GM23338 (cell line): ENCODE measurements at regions not wholly inside any gene's neighbourhood (a gene's known extent, or its start where the extent isn't known, plus 50 kb on each side); places are given as distances from the start of the nearest gene placed in this dataset.

Experiments used
- ATAC-seq: fragments of 200-7000 bp; cut with Tn5 transposase; 3 replicates; pipeline ENCODE4 v1.9.1; 2020
- DNase-seq: peaks from one replicate; pipeline ENCODE4 v3.0.0-alpha.2; 2015; ENCODE audit warnings: low spot score
- H2AFZ ChIP-seq: fragments of 200-600 bp; sonication (generic); 2 replicates; pipeline ENCODE4 v1.8.0; 2016; ENCODE audit warnings: antibody characterized with exemption, mild to moderate bottlenecking, moderate library complexity
- H3F3A ChIP-seq: fragments of 200-600 bp; sonication (generic); replicated peaks from 2 replicates; pipeline ENCODE4 v1.8.0; 2017; ENCODE audit warnings: antibody characterized with exemption, mixed run types, low read depth
- H3K27ac ChIP-seq: fragments of 200-600 bp; sonication (generic); 2 replicates; pipeline ENCODE4 v1.6.1; 2016; ENCODE audit warnings: low read depth
- H3K27me3 ChIP-seq: fragments of 200-600 bp; sonication (generic); 2 replicates; pipeline ENCODE4 v1.8.0; 2016; ENCODE audit warnings: mild to moderate bottlenecking, mixed run types, moderate library complexity; ENCODE audit not compliant: insufficient read depth
- H3K36me3 ChIP-seq: fragments of 200-600 bp; sonication (generic); 2 replicates; pipeline ENCODE4 v1.8.0; 2016; ENCODE audit warnings: mild to moderate bottlenecking; ENCODE audit not compliant: insufficient read depth
- H3K4me1 ChIP-seq: fragments of 200-600 bp; sonication (generic); 2 replicates; pipeline ENCODE4 v1.8.0; 2016; ENCODE audit warnings: mild to moderate bottlenecking, moderate library complexity; ENCODE audit not compliant: insufficient read depth
- H3K4me2 ChIP-seq: fragments of 200-600 bp; sonication (generic); 2 replicates; pipeline ENCODE4 v1.7.1; 2017; ENCODE audit warnings: mixed run types
- H3K4me3 ChIP-seq: fragments of 200-600 bp; sonication (generic); 2 replicates; pipeline ENCODE4 v1.6.1; 2016; ENCODE audit warnings: mixed run types
- H3K79me2 ChIP-seq: fragments of 200-600 bp; sonication (generic); replicated peaks from 2 replicates; pipeline ENCODE4 v1.8.0; 2017; ENCODE audit warnings: mild to moderate bottlenecking; ENCODE audit not compliant: insufficient read depth
- H3K9me2 ChIP-seq: fragments of 200-600 bp; sonication (generic); 2 replicates; pipeline ENCODE4 v1.8.0; 2017; ENCODE audit not compliant: insufficient read depth
- H4K20me1 ChIP-seq: fragments of 200-600 bp; sonication (generic); replicated peaks from 2 replicates; pipeline ENCODE4 v1.8.0; 2017; ENCODE audit warnings: mild to moderate bottlenecking; ENCODE audit not compliant: insufficient read depth
- H3K27ac Mint-ChIP-seq: 2 replicates; pipeline ENCODE4 v1.8.0; 2020; ENCODE audit warnings: inconsistent platforms, mild to moderate bottlenecking, moderate library complexity, mixed read lengths
- H3K27me3 Mint-ChIP-seq: 3 replicates; pipeline ENCODE4 v1.8.0; 2022; ENCODE audit warnings: low read depth, mild to moderate bottlenecking, moderate library complexity, mixed read lengths, inconsistent platforms; ENCODE audit not compliant: insufficient read depth, poor library complexity
- H3K36me3 Mint-ChIP-seq: 3 replicates; pipeline ENCODE4 v1.8.0; 2021; ENCODE audit warnings: low read depth, mild to moderate bottlenecking, inconsistent platforms, moderate library complexity, mixed read lengths
- H3K4me1 Mint-ChIP-seq: 3 replicates; pipeline ENCODE4 v1.8.0; 2020; ENCODE audit warnings: mild to moderate bottlenecking, inconsistent platforms, mixed read lengths
- H3K4me3 Mint-ChIP-seq: 3 replicates; pipeline ENCODE4 v1.8.0; 2021; ENCODE audit warnings: moderate library complexity, mild to moderate bottlenecking, inconsistent platforms, mixed read lengths
- H3K9me3 Mint-ChIP-seq: 3 replicates; pipeline ENCODE4 v1.8.0; 2020; ENCODE audit warnings: moderate library complexity, mild to moderate bottlenecking, inconsistent platforms, mixed read lengths
- CREB1 ChIP-seq: fragments of 250-450 bp; sonication (Bioruptor Pico); IDR thresholded peaks from 2 replicates; pipeline ENCODE4 v1.5.0; 2020; ENCODE audit warnings: low read depth, mild to moderate bottlenecking, moderate library complexity
- CTCF ChIP-seq, 2 experiments: fragments of 200-600 bp in 1 of 2; sonication (generic) in 1 of 2; conservative IDR thresholded peaks; 2 replicates each; pipeline versions ENCODE4 v1.5.1 to v1.6.1; 2016 to 2017; ENCODE audit warnings: antibody characterized with exemption in 2 of 2, low read depth in 2 of 2, mild to moderate bottlenecking in 2 of 2, moderate library complexity in 1 of 2
- EZH2phosphoT487 ChIP-seq: fragments of 200-600 bp; sonication (generic); IDR thresholded peaks from one replicate; pipeline ENCODE4 v1.8.1; 2018; ENCODE audit warnings: antibody characterized with exemption; ENCODE audit not compliant: unreplicated experiment
- NANOG ChIP-seq: IDR thresholded peaks from 2 replicates; pipeline ENCODE4 v1.6.1; 2016; ENCODE audit warnings: antibody characterized with exemption, borderline replicate concordance
- POLR2AphosphoS5 ChIP-seq: IDR thresholded peaks from 2 replicates; pipeline ENCODE4 v1.6.1; 2016; ENCODE audit warnings: antibody characterized with exemption, low read depth
- REST ChIP-seq: IDR thresholded peaks from one replicate; pipeline ENCODE4 v1.6.1; 2018; ENCODE audit warnings: antibody characterized with exemption; ENCODE audit not compliant: unreplicated experiment
- ZNF462 ChIP-seq: fragments of 250-450 bp; sonication (Bioruptor Pico); IDR thresholded peaks from 2 replicates; pipeline ENCODE4 v1.5.0; 2020; ENCODE audit warnings: mild to moderate bottlenecking, moderate library complexity

GRCh38 chr1:80801695-80802094 is 999.0 kb upstream of the ADGRL2 start:
- H3K27ac ChIP-seq, result no peak overlapping the region
- no peaks in the 10 kb centered on the region for H3K4me1 ChIP-seq
- no peaks in the 10 kb centered on the region for H3F3A ChIP-seq
- DNase-seq (no peak), ATAC-seq (no peak)
- H4K20me1 ChIP-seq, result no peaks in the 10 kb centered on the region
- H3K4me3 ChIP-seq, result no peak overlapping the region
- no peaks in the 10 kb centered on the region for H3K36me3 ChIP-seq
- no peak overlapping the region for H3K4me2 ChIP-seq
- Mint-ChIP-seq H3K36me3 (no peaks in the 10 kb centered on the region), H3K4me3 (no peak overlapping the region), H3K27me3 (no peaks in the 10 kb centered on the region), H3K9me3 (peaks cover 3% of the 10 kb centered on the region; the same call in 2 of the 3 replicates), H3K27ac (no peak overlapping the region), H3K4me1 (no peaks in the 10 kb centered on the region)
- H3K27me3 ChIP-seq, result no peaks in the 10 kb centered on the region
- H2AFZ ChIP-seq, result no peak overlapping the region
- peaks cover 3% of the 10 kb centered on the region; the same call in 1 of the 2 replicates for H3K9me2 ChIP-seq
- TF ChIP-seq CTCF (conservative IDR thresholded peaks at IDR 0.05; ENCODE audit: low read depth in 2 of 2) (no peak), NANOG (no peak), EZH2phosphoT487 (no peak)
- no peaks in the 10 kb centered on the region for H3K79me2 ChIP-seq

GRCh38 chr1:80799457-80799856 is 1001.3 kb upstream of the ADGRL2 start:
- H3K27ac Mint-ChIP-seq, result no peak overlapping the region; the same call in 1 of the 2 replicates
- no peaks in the 10 kb centered on the region for H3K36me3 Mint-ChIP-seq
- H3K36me3 ChIP-seq, result no peaks in the 10 kb centered on the region
- H3K27me3 Mint-ChIP-seq, result no peaks in the 10 kb centered on the region
- no peak overlapping the region for H3K4me3 ChIP-seq
- peaks cover 3% of the 10 kb centered on the region; the same call in 2 of the 3 replicates for H3K9me3 Mint-ChIP-seq
- no peak overlapping the region for H3K4me2 ChIP-seq
- no peaks in the 10 kb centered on the region for H3F3A ChIP-seq
- H3K4me1 Mint-ChIP-seq, result no peaks in the 10 kb centered on the region
- no peak overlapping the region for H3K27ac ChIP-seq
- no peaks in the 10 kb centered on the region for H3K79me2 ChIP-seq
- H3K27me3 ChIP-seq, result no peaks in the 10 kb centered on the region
- H3K4me3 Mint-ChIP-seq, result no peak overlapping the region
- ATAC-seq, result peak; percentile 86
- no peaks in the 10 kb centered on the region for H4K20me1 ChIP-seq
- H2AFZ ChIP-seq, result no peak overlapping the region
- H3K4me1 ChIP-seq, result no peaks in the 10 kb centered on the region
- peaks cover 5% of the 10 kb centered on the region; the same call in 1 of the 2 replicates for H3K9me2 ChIP-seq
- TF ChIP-seq POLR2AphosphoS5 (no peak), EZH2phosphoT487 (no peak), REST (no peak), ZNF462 (CRISPR knock-in tag) (no peak), CREB1 (CRISPR knock-in tag) (no peak), CTCF (conservative IDR thresholded peaks at IDR 0.05; ENCODE audit: low read depth in 2 of 2) (peak; percentile 70 to 95), NANOG (no peak)
- peak; percentile 75 for DNase-seq
